Endothelial cell of umbilical vein (primary cell): ENCODE measurements at regions not wholly inside any gene's neighbourhood (a gene's known extent, or its start where the extent isn't known, plus 50 kb on each side); places are given as distances from the start of the nearest gene placed in this dataset.

Experiments
- BruUV-seq: library from RNA; stranded (reverse); fragments of 400-500 nt; replicated peaks from 2 replicates; lab custom pipeline; 2021; lab: Mats Ljungman, UMichigan
- CTCF ChIA-PET: fragments of 300-600, 350-600 bp; sonication (Branson Sonifier 250); formaldehyde crosslinking; loops from one replicate; lab custom pipeline; 2021; ENCODE audit warnings: antibody characterized with exemption, inconsistent platforms; lab: Charles Lee
- POLR2A ChIA-PET: fragments of 300-600, 350-600 bp; sonication (Branson Sonifier 250); formaldehyde crosslinking; loops from one replicate; lab custom pipeline; 2021; ENCODE audit warnings: antibody characterized with exemption, inconsistent platforms; lab: Charles Lee
- DNase-seq: peaks from one replicate; pipeline ENCODE4 v3.0.0-alpha.2; 2011; ENCODE audit warnings: low read depth, low spot score
- FAIRE-seq: peaks from 2 replicates; lab custom pipeline; 2011; peaks lifted over from hg19 to GRCh38; lab: Jason Lieb, UNC
- H2AFZ ChIP-seq: 2 replicates; pipeline ENCODE4 v1.6.0; 2012; ENCODE audit warnings: low read depth, low read length, control low read depth, inconsistent platforms
- H3K27ac ChIP-seq: 2 replicates; pipeline ENCODE4 v1.5.1; 2011; ENCODE audit warnings: low read depth, mild to moderate bottlenecking, control low read depth, low read length, moderate library complexity; ENCODE audit not compliant: insufficient read depth
- H3K27me3 ChIP-seq, 2 experiments: 2 replicates each; pipeline versions ENCODE4 v1.6.0 to v1.6.1; 2011; ENCODE audit warnings: low read length in 2 of 2, mixed read lengths in 1 of 2; ENCODE audit not compliant: control insufficient read depth in 2 of 2, insufficient read depth in 2 of 2
- H3K36me3 ChIP-seq, 2 experiments: 2 replicates in 1 of 2; 3 replicates in 1 of 2; pipeline ENCODE4 v1.5.1; 2011; ENCODE audit warnings: low read length in 2 of 2, mild to moderate bottlenecking in 1 of 2, moderate library complexity in 1 of 2; ENCODE audit not compliant: control insufficient read depth in 2 of 2, insufficient read depth in 2 of 2; ENCODE audit errors: extremely low read depth in 1 of 2
- H3K4me1 ChIP-seq: 3 replicates; pipeline ENCODE4 v1.5.1; 2011; ENCODE audit warnings: mild to moderate bottlenecking, low read length; ENCODE audit not compliant: control insufficient read depth, insufficient read depth; ENCODE audit errors: extremely low read depth
- H3K4me2 ChIP-seq: 2 replicates; pipeline ENCODE4 v1.6.1; 2011; ENCODE audit warnings: low read length, control low read depth, mixed read lengths; ENCODE audit not compliant: insufficient read depth
- H3K4me3 ChIP-seq, 3 experiments: fragments of 200-600 bp in 1 of 3; sonication (generic), shearing (Covaris generic) in 1 of 3; replicated peaks in 1 of 3; 2 replicates each; pipeline ENCODE4 v1.5.1; 2011 to 2016; ENCODE audit warnings: control low read depth in 3 of 3, low read length in 3 of 3, mild to moderate bottlenecking in 2 of 3, inconsistent platforms in 1 of 3, low read depth in 1 of 3, moderate library complexity in 1 of 3; ENCODE audit not compliant: insufficient read depth in 1 of 3
- H3K79me2 ChIP-seq: 2 replicates; pipeline ENCODE4 v1.6.0; 2012; ENCODE audit warnings: low read length, inconsistent platforms; ENCODE audit not compliant: control insufficient read depth, insufficient read depth
- H3K9ac ChIP-seq: replicated peaks from 2 replicates; pipeline ENCODE3; 2011; ENCODE audit warnings: low read length, control low read depth; ENCODE audit not compliant: insufficient read depth; ENCODE audit errors: extremely low read depth
- H3K9me1 ChIP-seq: replicated peaks from 3 replicates; pipeline ENCODE4 v1.6.0; 2011; ENCODE audit warnings: mild to moderate bottlenecking, low read length; ENCODE audit not compliant: control insufficient read depth, insufficient read depth; ENCODE audit errors: extremely low read depth
- H3K9me3 ChIP-seq: replicated peaks from 2 replicates; pipeline ENCODE4 v1.5.1; 2012; ENCODE audit warnings: low read length, inconsistent platforms; ENCODE audit not compliant: control insufficient read depth, insufficient read depth
- H4K20me1 ChIP-seq: replicated peaks from 2 replicates; pipeline ENCODE3; 2011; ENCODE audit warnings: mild to moderate bottlenecking, low read length; ENCODE audit not compliant: control insufficient read depth, insufficient read depth; ENCODE audit errors: extremely low read depth
- EZH2 ChIP-seq: IDR thresholded peaks from 2 replicates; pipeline ENCODE4 v1.6.1; 2012; ENCODE audit warnings: borderline replicate concordance, low read depth, mild to moderate bottlenecking, moderate library complexity, low read length, inconsistent platforms; ENCODE audit not compliant: severe bottlenecking
- FOS ChIP-seq: IDR thresholded peaks from 2 replicates; pipeline ENCODE4 v1.6.1; 2011; ENCODE audit warnings: mild to moderate bottlenecking, low read length, moderate library complexity, borderline replicate concordance; ENCODE audit not compliant: insufficient read depth
- GATA2 ChIP-seq: IDR thresholded peaks from 2 replicates; pipeline ENCODE4 v1.7.0; 2011; ENCODE audit warnings: low read depth, mild to moderate bottlenecking, moderate library complexity, mixed read lengths, low read length; ENCODE audit not compliant: insufficient read length, insufficient read depth
- JUN ChIP-seq: IDR thresholded peaks from 2 replicates; pipeline ENCODE4 v1.6.1; 2011; ENCODE audit warnings: borderline replicate concordance, low read depth; ENCODE audit not compliant: insufficient read length, insufficient read depth
- MYC ChIP-seq: IDR thresholded peaks from one replicate; pipeline ENCODE4 v1.6.1; 2011; ENCODE audit warnings: mild to moderate bottlenecking, low read depth, low read length
- POLR2A ChIP-seq: IDR thresholded peaks from 2 replicates; pipeline ENCODE4 v1.6.1; 2012; ENCODE audit warnings: low read depth, mild to moderate bottlenecking, control low read depth, low read length
- POLR2AphosphoS5 ChIP-seq: IDR thresholded peaks from 2 replicates; pipeline ENCODE4 v1.6.1; 2012; ENCODE audit warnings: low read depth, mild to moderate bottlenecking, control low read depth, low read length, moderate library complexity; ENCODE audit not compliant: insufficient read depth
- dilution Hi-C: fragments of 300-500 bp; cut with MboI; formaldehyde crosslinking; loops from one replicate; pipeline ENCODE4 v1.15.0; 2019; ENCODE audit warnings: low sequenced_read_pairs; ENCODE audit not compliant: extremely low pct_ligation_motif_present
- intact Hi-C: fragments of 100-400 bp; cut with micrococcal nuclease; formaldehyde crosslinking; loops from one replicate; pipeline ENCODE4 v1.10.0; 2022
- TF ChIP-seq, protein P1 (sequence below), 2 donors: IDR thresholded peaks; 1 replicate in 1 of 2; 2 replicates in 1 of 2; pipeline ENCODE4 v1.5.1; 2011; ENCODE audit warnings: low read length in 2 of 2, mild to moderate bottlenecking in 2 of 2, moderate library complexity in 2 of 2, control low read depth in 1 of 2, inconsistent platforms in 1 of 2, low read depth in 1 of 2; ENCODE audit not compliant: insufficient read depth in 1 of 2; ENCODE audit errors: extremely low read depth in 1 of 2
- TF ChIP-seq, protein P2 (sequence below): IDR thresholded peaks from 2 replicates; pipeline ENCODE4 v1.6.1; 2011; ENCODE audit not compliant: insufficient read depth, insufficient read length

DNA sequence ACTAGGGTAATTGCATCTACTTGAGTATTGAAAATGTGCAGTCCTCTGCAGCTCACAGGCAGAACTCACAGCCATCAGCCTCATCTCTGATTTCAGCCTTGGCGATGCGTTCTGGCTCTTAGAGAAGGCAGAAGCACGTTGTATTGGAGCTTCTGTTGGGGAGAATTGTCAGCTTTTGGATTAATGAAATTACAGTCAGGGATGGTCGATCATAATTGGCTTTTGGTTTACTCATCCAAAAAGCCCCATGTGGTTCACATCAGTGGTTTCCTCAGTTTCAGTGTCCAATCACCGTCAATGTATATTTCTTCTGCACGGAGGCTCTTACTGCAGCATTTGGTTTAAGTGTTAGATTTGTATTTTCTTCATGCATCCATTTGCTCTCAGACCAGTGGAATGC, 218.5 kb upstream of the SOX11 start:
- BruUV-seq = no TSS peak
- Histone ChIP-seq H3K79me2 (no peaks in the 10 kb centered on the region), H3K9ac (no peak overlapping the region), H2AFZ (no peak overlapping the region), H3K27ac (no peak overlapping the region), H3K9me3 (peaks cover 5% of the 10 kb centered on the region), H3K27me3 (no peaks in the 10 kb centered on the region), H4K20me1 (no peaks in the 10 kb centered on the region), H3K9me1 (no peaks in the 10 kb centered on the region), H3K36me3 (no peaks in the 10 kb centered on the region), H3K4me1 (no peaks in the 10 kb centered on the region), H3K4me3 (no peak overlapping the region), H3K4me2 (no peak overlapping the region)
- CTCF ChIA-PET = no interaction called here
- POLR2A ChIA-PET = no interaction called here
- FAIRE-seq = no peak
- no peak for DNase-seq
- dilution Hi-C loops = no loop called here
- intact Hi-C loops = no loop called here
- TF ChIP-seq FOS (no peak), GATA2 (no peak), POLR2AphosphoS5 (no peak), MYC (no peak), POLR2A (no peak), JUN (no peak), EZH2 (no peak)
- TF ChIP-seq, protein P1, sequence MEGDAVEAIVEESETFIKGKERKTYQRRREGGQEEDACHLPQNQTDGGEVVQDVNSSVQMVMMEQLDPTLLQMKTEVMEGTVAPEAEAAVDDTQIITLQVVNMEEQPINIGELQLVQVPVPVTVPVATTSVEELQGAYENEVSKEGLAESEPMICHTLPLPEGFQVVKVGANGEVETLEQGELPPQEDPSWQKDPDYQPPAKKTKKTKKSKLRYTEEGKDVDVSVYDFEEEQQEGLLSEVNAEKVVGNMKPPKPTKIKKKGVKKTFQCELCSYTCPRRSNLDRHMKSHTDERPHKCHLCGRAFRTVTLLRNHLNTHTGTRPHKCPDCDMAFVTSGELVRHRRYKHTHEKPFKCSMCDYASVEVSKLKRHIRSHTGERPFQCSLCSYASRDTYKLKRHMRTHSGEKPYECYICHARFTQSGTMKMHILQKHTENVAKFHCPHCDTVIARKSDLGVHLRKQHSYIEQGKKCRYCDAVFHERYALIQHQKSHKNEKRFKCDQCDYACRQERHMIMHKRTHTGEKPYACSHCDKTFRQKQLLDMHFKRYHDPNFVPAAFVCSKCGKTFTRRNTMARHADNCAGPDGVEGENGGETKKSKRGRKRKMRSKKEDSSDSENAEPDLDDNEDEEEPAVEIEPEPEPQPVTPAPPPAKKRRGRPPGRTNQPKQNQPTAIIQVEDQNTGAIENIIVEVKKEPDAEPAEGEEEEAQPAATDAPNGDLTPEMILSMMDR (IDR thresholded peaks at IDR 0.05; ENCODE audit: extremely low read depth in 1 of 2, insufficient read depth in 1 of 2, low read depth in 1 of 2, low read length in 2 of 2) = no peak
- TF ChIP-seq, protein P2, sequence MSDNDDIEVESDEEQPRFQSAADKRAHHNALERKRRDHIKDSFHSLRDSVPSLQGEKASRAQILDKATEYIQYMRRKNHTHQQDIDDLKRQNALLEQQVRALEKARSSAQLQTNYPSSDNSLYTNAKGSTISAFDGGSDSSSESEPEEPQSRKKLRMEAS = no peak
